ENCODE measurements at regions not wholly inside any gene's neighbourhood (a gene's known extent, or its start where the extent isn't known, plus 50 kb on each side); places are given as distances from the start of the nearest gene placed in this dataset.

GRCh38 chr18:52216109-52216508 lies 123.9 kb upstream of the DCC start:
- Histone ChIP-seq H3K36me3 (ENCODE audit: control insufficient read depth, low read length) (no peaks in the 10 kb centered on the region), H3K4me2 (ENCODE audit: low read length) (no peak overlapping the region), H3K9me3 (ENCODE audit: control insufficient read depth, insufficient read depth, low read length) (no peaks in the 10 kb centered on the region), H3F3A (ENCODE audit: control insufficient read depth, insufficient read depth) (no peaks in the 10 kb centered on the region), H3K4me1 (ENCODE audit: control insufficient read depth, low read length) (no peaks in the 10 kb centered on the region), H3K27me3 (ENCODE audit: control insufficient read depth, low read length) (no peaks in the 10 kb centered on the region), H3K4me3 (ENCODE audit: low read length) (no peak overlapping the region), H3K27ac (ENCODE audit: low read depth, low read length) (no peak overlapping the region), H3K79me2 (ENCODE audit: control insufficient read depth, low read length) (no peaks in the 10 kb centered on the region), H4K20me1 (ENCODE audit: control insufficient read depth, insufficient read depth, low read depth, low read length) (no peaks in the 10 kb centered on the region), H3K9me2 (replicated peaks; ENCODE audit: control insufficient read depth, low read length) (no peaks in the 10 kb centered on the region)
- TF ChIP-seq EZH2phosphoT487 (IDR thresholded peaks at IDR 0.05; ENCODE audit: borderline replicate concordance, low read length) (no peak), CTCF (IDR thresholded peaks at IDR 0.05; ENCODE audit: low read depth, low read length, poor library complexity, severe bottlenecking) (no peak)

- Histone ChIP-seq H4K20me1 (ENCODE audit: control insufficient read depth, insufficient read depth, low read depth, low read length) (no peaks in the 10 kb centered on the region), H3F3A (ENCODE audit: control insufficient read depth, insufficient read depth) (no peaks in the 10 kb centered on the region), H3K9me2 (replicated peaks; ENCODE audit: control insufficient read depth, low read length) (no peaks in the 10 kb centered on the region), H3K36me3 (ENCODE audit: control insufficient read depth, low read length) (no peaks in the 10 kb centered on the region), H3K27ac (ENCODE audit: low read depth, low read length) (no peak overlapping the region), H3K9me3 (ENCODE audit: control insufficient read depth, insufficient read depth, low read length) (no peaks in the 10 kb centered on the region), H3K27me3 (ENCODE audit: control insufficient read depth, low read length) (no peaks in the 10 kb centered on the region), H3K4me3 (ENCODE audit: low read length) (no peak overlapping the region), H3K4me2 (ENCODE audit: low read length) (no peak overlapping the region), H3K4me1 (ENCODE audit: control insufficient read depth, low read length) (no peaks in the 10 kb centered on the region), H3K79me2 (ENCODE audit: control insufficient read depth, low read length) (no peaks in the 10 kb centered on the region)
- TF ChIP-seq EZH2phosphoT487 (IDR thresholded peaks at IDR 0.05; ENCODE audit: borderline replicate concordance, low read length) = no peak
- no peak for TF ChIP-seq CTCF (IDR thresholded peaks at IDR 0.05; ENCODE audit: low read depth, low read length, poor library complexity, severe bottlenecking)
Observed at GRCh38 chr18:52216666-52217065, 123.3 kb upstream of the DCC start.

GRCh38 chr18:52219102-52219501 lies 120.9 kb upstream of the DCC start:
- Histone ChIP-seq H4K20me1 (ENCODE audit: control insufficient read depth, insufficient read depth, low read depth, low read length) (no peaks in the 10 kb centered on the region), H3K36me3 (ENCODE audit: control insufficient read depth, low read length) (no peaks in the 10 kb centered on the region), H3K79me2 (ENCODE audit: control insufficient read depth, low read length) (no peaks in the 10 kb centered on the region), H3F3A (ENCODE audit: control insufficient read depth, insufficient read depth) (no peaks in the 10 kb centered on the region), H3K27me3 (ENCODE audit: control insufficient read depth, low read length) (no peaks in the 10 kb centered on the region), H3K4me3 (ENCODE audit: low read length) (no peak overlapping the region), H3K4me1 (ENCODE audit: control insufficient read depth, low read length) (no peaks in the 10 kb centered on the region), H3K9me2 (replicated peaks; ENCODE audit: control insufficient read depth, low read length) (no peaks in the 10 kb centered on the region), H3K4me2 (ENCODE audit: low read length) (no peak overlapping the region), H3K9me3 (ENCODE audit: control insufficient read depth, insufficient read depth, low read length) (no peaks in the 10 kb centered on the region), H3K27ac (ENCODE audit: low read depth, low read length) (no peak overlapping the region)
- TF ChIP-seq EZH2phosphoT487 (IDR thresholded peaks at IDR 0.05; ENCODE audit: borderline replicate concordance, low read length) (no peak), CTCF (IDR thresholded peaks at IDR 0.05; ENCODE audit: low read depth, low read length, poor library complexity, severe bottlenecking) (no peak)

Measured in DOHH2 (cell line).